ENCODE measurements at regions not wholly inside any gene's neighbourhood (a gene's known extent, or its start where the extent isn't known, plus 50 kb on each side); places are given as distances from the start of the nearest gene placed in this dataset.

- TF ChIP-seq MGA (IDR thresholded peaks at IDR 0.05) (no peak), ZNF79 (CRISPR knock-in tag; IDR thresholded peaks at IDR 0.05; ENCODE audit: low read depth) (no peak), RBM22 (IDR thresholded peaks at IDR 0.05; ENCODE audit: low read depth, low read length, poor library complexity, severe bottlenecking) (no peak), CTCF (IDR thresholded peaks at IDR 0.05 in 2 of 3, conservative IDR thresholded peaks at IDR 0.05 in 1 of 3; ENCODE audit: insufficient read depth in 2 of 3, low read depth in 1 of 3, low read length in 3 of 3) (peak; percentile 65 to 98 (median 89))
Observed at GRCh38 chr22:23402275-23403151, 177.6 kb downstream of the IGLL1 start (continued).

Measured in K562 (cell line).